NCI-H2107 (cell line): ENCODE measurements at regions not wholly inside any gene's neighbourhood (a gene's known extent, or its start where the extent isn't known, plus 50 kb on each side); places are given as distances from the start of the nearest gene placed in this dataset.
"Not testable (repeated sequence)": the region's sequence is repeated elsewhere in the genome, so short reads cannot be mapped to it uniquely, and the experiment has no call there.

Experiments used
- DNase-seq: peaks from one replicate; lab custom pipeline; 2025; lab: John Stamatoyannopoulos, UW

GRCh38 chr2:201946746-201947145, 86.9 kb upstream of the FZD7 start:
- DNase-seq = not testable (repeated sequence)

- no peak for DNase-seq
These were observed 86.4 kb upstream of the FZD7 start for GRCh38 chr2:201947287-201947686.

- no peak for DNase-seq
These were observed 84.3 kb upstream of the FZD7 start for GRCh38 chr2:201949181-201949926.

- DNase-seq = no peak
These were observed 83.8 kb upstream of the FZD7 start for GRCh38 chr2:201949927-201950246.

GRCh38 chr2:201950606-201951005, 83.0 kb upstream of the FZD7 start:
- DNase-seq = no peak

- DNase-seq = peak; percentile 51
These were observed 81.5 kb upstream of the FZD7 start for GRCh38 chr2:201952187-201952586.

GRCh38 chr2:201953396-201953795, 80.3 kb upstream of the FZD7 start:
- DNase-seq = no peak

GRCh38 chr2:201953880-201954279, 79.8 kb upstream of the FZD7 start:
- no peak for DNase-seq

GRCh38 chr2:201955231-201955630, 78.4 kb upstream of the FZD7 start:
- no peak for DNase-seq

GRCh38 chr2:201955702-201956141, 77.9 kb upstream of the FZD7 start:
- no peak for DNase-seq

GRCh38 chr2:201956361-201956760, 77.3 kb upstream of the FZD7 start:
- no peak for DNase-seq

- DNase-seq = no peak
These were observed 76.6 kb upstream of the FZD7 start for GRCh38 chr2:201957091-201957490.

GRCh38 chr2:201959198-201959597, 74.5 kb upstream of the FZD7 start:
- no peak for DNase-seq

GRCh38 chr2:201959626-201960025, 74.0 kb upstream of the FZD7 start:
- DNase-seq = no peak

- DNase-seq = no peak
These were observed 73.3 kb upstream of the FZD7 start for GRCh38 chr2:201960305-201960704.

GRCh38 chr2:201961401-201961800, 72.3 kb upstream of the FZD7 start:
- DNase-seq = no peak

GRCh38 chr2:201962774-201963562, 70.7 kb upstream of the FZD7 start:
- DNase-seq = no peak

- no peak for DNase-seq
These were observed 69.6 kb upstream of the FZD7 start for GRCh38 chr2:201964011-201964410.

GRCh38 chr2:201964631-201965206, 68.9 kb upstream of the FZD7 start:
- DNase-seq = no peak

- no peak for DNase-seq
These were observed 68.1 kb upstream of the FZD7 start for GRCh38 chr2:201965550-201965949.

- DNase-seq = no peak
These were observed 66.8 kb upstream of the FZD7 start for GRCh38 chr2:201966691-201967438.

- no peak for DNase-seq
These were observed 65.6 kb upstream of the FZD7 start for GRCh38 chr2:201968050-201968449.
